B cell (primary cell): ENCODE measurements at regions not wholly inside any gene's neighbourhood (a gene's known extent, or its start where the extent isn't known, plus 50 kb on each side); places are given as distances from the start of the nearest gene placed in this dataset.

Experiments used
- ATAC-seq: fragments of 200-7000 bp; cut with Tn5 transposase; one replicate; pipeline ENCODE4 v1.10.0; 2021; ENCODE audit warnings: low read depth, mild to moderate bottlenecking, moderate number of reproducible peaks, moderate library complexity
- CTCF ChIA-PET: fragments of 350-600 bp; sonication (Branson Sonifier 250); formaldehyde crosslinking; loops from one replicate; lab custom pipeline; 2021; ENCODE audit warnings: antibody characterized with exemption, inconsistent platforms; lab: Charles Lee
- POLR2A ChIA-PET: fragments of 350-600 bp; sonication (Branson Sonifier 250); formaldehyde crosslinking; loops from one replicate; lab custom pipeline; 2021; ENCODE audit warnings: antibody characterized with exemption; lab: Charles Lee
- DNase-seq: peaks from one replicate; pipeline ENCODE4 v3.0.0; 2013
- H2AFZ ChIP-seq: 2 replicates; pipeline ENCODE4 v1.6.1; 2012; ENCODE audit warnings: mild to moderate bottlenecking, low read depth, low read length; ENCODE audit not compliant: insufficient read depth, poor library complexity, severe bottlenecking
- H3K27ac ChIP-seq, 2 donors: 1 replicate in 1 of 2; 2 replicates in 1 of 2; pipeline ENCODE4 v1.5.1; 2012 to 2013; ENCODE audit warnings: low read length in 2 of 2, mild to moderate bottlenecking in 2 of 2, moderate library complexity in 1 of 2
- H3K27me3 ChIP-seq, 4 experiments: fragments of 200-600 bp in 1 of 4; sonication (generic) in 1 of 4; replicated peaks in 1 of 4; 1 replicate in 2 of 4; 2 replicates in 2 of 4; pipeline versions ENCODE4 v1.6.1 to v1.7.0; 2013 to 2016; ENCODE audit warnings: low read length in 3 of 4, mild to moderate bottlenecking in 2 of 4, mixed read lengths in 1 of 4, moderate library complexity in 1 of 4; ENCODE audit not compliant: insufficient read depth in 4 of 4, control insufficient read depth in 3 of 4; ENCODE audit errors: control extremely low read depth in 1 of 4
- H3K36me3 ChIP-seq, 2 experiments: replicated peaks in 1 of 2; 1 replicate in 1 of 2; 2 replicates in 1 of 2; pipeline versions ENCODE4 v1.6.1 to v1.7.1; 2013; ENCODE audit warnings: low read length in 1 of 2; ENCODE audit not compliant: insufficient read depth in 2 of 2, control insufficient read depth in 1 of 2; ENCODE audit errors: control extremely low read depth in 1 of 2, extremely low read depth in 1 of 2
- H3K4me1 ChIP-seq, 2 donors: fragments of 200-600 bp in 1 of 2; sonication (generic) in 1 of 2; 1 replicate in 1 of 2; 2 replicates in 1 of 2; pipeline versions ENCODE4 v1.5.1 to v1.6.1; 2013 to 2017; ENCODE audit warnings: low read length in 2 of 2; ENCODE audit not compliant: control insufficient read depth in 2 of 2, insufficient read depth in 2 of 2
- H3K4me2 ChIP-seq: replicated peaks from 2 replicates; pipeline ENCODE3; 2012; ENCODE audit warnings: mild to moderate bottlenecking, low read depth, low read length; ENCODE audit not compliant: poor library complexity, severe bottlenecking
- H3K4me3 ChIP-seq, 5 experiments: fragments of 200-600 bp in 1 of 5; sonication (generic) in 1 of 5; 1 replicate in 3 of 5; 2 replicates in 2 of 5; pipeline versions ENCODE4 v1.5.1 to v1.7.0; 2011 to 2016; ENCODE audit warnings: low read length in 4 of 5, mild to moderate bottlenecking in 4 of 5, low read depth in 2 of 5, control low read depth in 1 of 5, moderate library complexity in 1 of 5; ENCODE audit not compliant: insufficient read depth in 1 of 5; ENCODE audit errors: control extremely low read depth in 1 of 5, extremely low read depth in 1 of 5
- H3K79me2 ChIP-seq: fragments of 200-600 bp; sonication (generic); one replicate; pipeline ENCODE4 v1.6.0; 2016; ENCODE audit warnings: low read length; ENCODE audit not compliant: control insufficient read depth, insufficient read depth
- H3K9ac ChIP-seq: fragments of 200-600 bp; sonication (generic); 2 replicates; pipeline ENCODE4 v1.6.1; 2017; ENCODE audit warnings: mild to moderate bottlenecking, low read length, moderate library complexity
- H3K9me3 ChIP-seq, 3 donors: one replicate each; pipeline versions ENCODE4 v1.6.1 to v1.7.1; 2013; ENCODE audit warnings: low read length in 2 of 3; ENCODE audit not compliant: control insufficient read depth in 2 of 3, insufficient read depth in 1 of 3; ENCODE audit errors: control extremely low read depth in 1 of 3
- H4K20me1 ChIP-seq: 2 replicates; pipeline ENCODE4 v1.6.0; 2012; ENCODE audit warnings: mild to moderate bottlenecking, low read length; ENCODE audit not compliant: insufficient read depth, control insufficient read depth, poor library complexity, severe bottlenecking
- H3K27ac Mint-ChIP-seq: one replicate; pipeline ENCODE4 v1.8.0; 2021; ENCODE audit warnings: mixed read lengths
- H3K27me3 Mint-ChIP-seq: one replicate; pipeline ENCODE4 v1.8.0; 2021; ENCODE audit warnings: mixed read lengths
- H3K4me1 Mint-ChIP-seq: one replicate; pipeline ENCODE4 v1.8.0; 2021; ENCODE audit warnings: mixed read lengths
- H3K4me3 Mint-ChIP-seq: one replicate; pipeline ENCODE4 v1.8.0; 2021; ENCODE audit warnings: mixed read lengths
- H3K9me3 Mint-ChIP-seq: one replicate; pipeline ENCODE4 v1.8.0; 2022; ENCODE audit warnings: mixed read lengths; ENCODE audit not compliant: insufficient read depth
- EZH2 ChIP-seq: IDR thresholded peaks from 2 replicates; pipeline ENCODE4 v1.6.1; 2012; ENCODE audit warnings: borderline replicate concordance, low read depth, mild to moderate bottlenecking, moderate library complexity, low read length; ENCODE audit not compliant: insufficient read depth, poor library complexity, severe bottlenecking
- WGBS: methylation state at CpG from one replicate; pipeline ENCODE4 v1.1.5; 2013; ENCODE audit warnings: missing lambda C conversion rate; ENCODE audit not compliant: insufficient coverage; 5-methylcytosine and 5-hydroxymethylcytosine counted together
- intact Hi-C: fragments of 100-400 bp; cut with micrococcal nuclease; formaldehyde crosslinking; loops from one replicate; pipeline ENCODE4 v1.10.0; 2022
- TF ChIP-seq, protein P1 (sequence below): fragments of 200-600 bp; IDR thresholded peaks from one replicate; pipeline ENCODE4 v1.8.0; 2022; ENCODE audit warnings: antibody characterized with exemption, mild to moderate bottlenecking

DNA sequence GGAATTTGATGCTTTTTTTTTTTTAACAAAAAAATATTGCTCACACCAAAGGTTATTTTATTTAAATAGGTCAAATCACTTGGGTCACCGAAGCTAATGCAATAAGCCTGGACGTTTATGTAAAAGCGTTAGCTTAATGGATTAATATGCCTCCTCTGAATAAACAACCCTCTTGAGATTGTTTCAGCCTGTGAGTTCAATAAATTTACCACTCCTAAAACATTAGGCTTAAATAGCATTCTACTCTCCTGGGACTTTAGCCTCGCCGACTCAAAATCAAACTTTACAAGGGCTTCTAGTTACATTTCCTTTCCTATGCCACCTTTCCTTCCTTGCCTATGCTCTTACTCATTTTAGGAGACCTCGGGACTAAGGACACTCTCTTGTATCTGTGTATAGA, 79.3 kb downstream of the DNAJB9 start:
- H2AFZ ChIP-seq: no peak overlapping the region
- POLR2A ChIA-PET: no interaction called here
- no peaks in the 10 kb centered on the region for H3K27me3 ChIP-seq
- no peak overlapping the region for H3K27ac ChIP-seq
- Mint-ChIP-seq H3K4me3 (no peak overlapping the region), H3K27ac (no peak overlapping the region), H3K9me3 (no peaks in the 10 kb centered on the region), H3K27me3 (peaks cover 23% of the 10 kb centered on the region), H3K4me1 (no peaks in the 10 kb centered on the region)
- no peak overlapping the region for H3K9ac ChIP-seq
- WGBS: 78% methylated on average over 4 of the region's 6 CpGs
- H4K20me1 ChIP-seq: no peaks in the 10 kb centered on the region
- H3K9me3 ChIP-seq: no peaks in the 10 kb centered on the region
- DNase-seq (no peak), ATAC-seq (no peak)
- TF ChIP-seq, protein P1, sequence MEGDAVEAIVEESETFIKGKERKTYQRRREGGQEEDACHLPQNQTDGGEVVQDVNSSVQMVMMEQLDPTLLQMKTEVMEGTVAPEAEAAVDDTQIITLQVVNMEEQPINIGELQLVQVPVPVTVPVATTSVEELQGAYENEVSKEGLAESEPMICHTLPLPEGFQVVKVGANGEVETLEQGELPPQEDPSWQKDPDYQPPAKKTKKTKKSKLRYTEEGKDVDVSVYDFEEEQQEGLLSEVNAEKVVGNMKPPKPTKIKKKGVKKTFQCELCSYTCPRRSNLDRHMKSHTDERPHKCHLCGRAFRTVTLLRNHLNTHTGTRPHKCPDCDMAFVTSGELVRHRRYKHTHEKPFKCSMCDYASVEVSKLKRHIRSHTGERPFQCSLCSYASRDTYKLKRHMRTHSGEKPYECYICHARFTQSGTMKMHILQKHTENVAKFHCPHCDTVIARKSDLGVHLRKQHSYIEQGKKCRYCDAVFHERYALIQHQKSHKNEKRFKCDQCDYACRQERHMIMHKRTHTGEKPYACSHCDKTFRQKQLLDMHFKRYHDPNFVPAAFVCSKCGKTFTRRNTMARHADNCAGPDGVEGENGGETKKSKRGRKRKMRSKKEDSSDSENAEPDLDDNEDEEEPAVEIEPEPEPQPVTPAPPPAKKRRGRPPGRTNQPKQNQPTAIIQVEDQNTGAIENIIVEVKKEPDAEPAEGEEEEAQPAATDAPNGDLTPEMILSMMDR: no peak
- TF ChIP-seq EZH2: no peak
- no peak overlapping the region for H3K4me2 ChIP-seq
- H3K36me3 ChIP-seq: no peaks in the 10 kb centered on the region
- H3K4me3 ChIP-seq: no peak overlapping the region
- intact Hi-C loops: no loop called here
- CTCF ChIA-PET: no interaction called here
- no peaks in the 10 kb centered on the region for H3K4me1 ChIP-seq
- no peaks in the 10 kb centered on the region for H3K79me2 ChIP-seq

DNA sequence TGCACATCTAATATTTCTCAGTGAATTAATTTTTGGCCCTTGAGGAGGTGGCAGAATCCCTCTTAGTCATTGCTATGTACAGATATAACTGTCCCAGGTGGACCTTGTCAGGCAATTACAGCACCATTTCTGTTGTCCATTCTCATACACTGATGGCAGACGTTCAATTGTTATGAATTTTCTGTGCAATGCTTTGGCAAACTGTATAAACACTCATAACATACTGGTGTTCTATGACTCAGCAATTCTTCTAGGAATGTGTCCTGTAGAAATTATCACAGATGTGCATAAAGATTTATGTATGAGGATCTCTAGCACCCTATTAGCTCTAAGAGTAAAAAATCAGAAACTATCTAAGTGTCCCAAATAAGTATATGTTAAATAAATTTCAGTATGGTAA, 80.8 kb downstream of the DNAJB9 start:
- no peak overlapping the region for H3K27ac ChIP-seq
- no peaks in the 10 kb centered on the region for H3K4me1 Mint-ChIP-seq
- no peaks in the 10 kb centered on the region for H3K9me3 ChIP-seq
- no peak overlapping the region for H3K4me2 ChIP-seq
- H3K4me1 ChIP-seq: no peaks in the 10 kb centered on the region
- intact Hi-C loops: no loop called here
- ATAC-seq: no peak
- no peaks in the 10 kb centered on the region for H3K27me3 ChIP-seq
- no peak overlapping the region for H2AFZ ChIP-seq
- no peak overlapping the region for H3K4me3 ChIP-seq
- H3K9me3 Mint-ChIP-seq: no peaks in the 10 kb centered on the region
- ChIA-PET POLR2A (no interaction called here), CTCF (no interaction called here)
- no peak overlapping the region for H3K9ac ChIP-seq
- H3K4me3 Mint-ChIP-seq: no peak overlapping the region
- no peak for DNase-seq
- H3K79me2 ChIP-seq: no peaks in the 10 kb centered on the region
- TF ChIP-seq, protein P1: no peak
- no peak for TF ChIP-seq EZH2
- no peaks in the 10 kb centered on the region for H3K36me3 ChIP-seq
- peaks cover 12% of the 10 kb centered on the region for H3K27me3 Mint-ChIP-seq
- no peaks in the 10 kb centered on the region for H4K20me1 ChIP-seq
- no CpG with 5 or more reads among the region's 1 CpG for WGBS
- H3K27ac Mint-ChIP-seq: no peak overlapping the region
